GM23338 (cell line): ENCODE measurements at regions not wholly inside any gene's neighbourhood (a gene's known extent, or its start where the extent isn't known, plus 50 kb on each side); places are given as distances from the start of the nearest gene placed in this dataset.
A peak's percentile ranks its signal among the peaks of the same experiment; 100 is the strongest.
"Not testable (repeated sequence)": the region's sequence is repeated elsewhere in the genome, so short reads cannot be mapped to it uniquely, and the experiment has no call there.

Source experiments
- ATAC-seq: fragments of 200-7000 bp; cut with Tn5 transposase; 3 replicates; pipeline ENCODE4 v1.9.1; 2020
- DNase-seq: peaks from one replicate; pipeline ENCODE4 v3.0.0-alpha.2; 2015; ENCODE audit warnings: low spot score
- H2AFZ ChIP-seq: fragments of 200-600 bp; sonication (generic); 2 replicates; pipeline ENCODE4 v1.8.0; 2016; ENCODE audit warnings: antibody characterized with exemption, mild to moderate bottlenecking, moderate library complexity
- H3F3A ChIP-seq: fragments of 200-600 bp; sonication (generic); replicated peaks from 2 replicates; pipeline ENCODE4 v1.8.0; 2017; ENCODE audit warnings: antibody characterized with exemption, mixed run types, low read depth
- H3K27ac ChIP-seq: fragments of 200-600 bp; sonication (generic); 2 replicates; pipeline ENCODE4 v1.6.1; 2016; ENCODE audit warnings: low read depth
- H3K27me3 ChIP-seq: fragments of 200-600 bp; sonication (generic); 2 replicates; pipeline ENCODE4 v1.8.0; 2016; ENCODE audit warnings: mild to moderate bottlenecking, mixed run types, moderate library complexity; ENCODE audit not compliant: insufficient read depth
- H3K36me3 ChIP-seq: fragments of 200-600 bp; sonication (generic); 2 replicates; pipeline ENCODE4 v1.8.0; 2016; ENCODE audit warnings: mild to moderate bottlenecking; ENCODE audit not compliant: insufficient read depth
- H3K4me1 ChIP-seq: fragments of 200-600 bp; sonication (generic); 2 replicates; pipeline ENCODE4 v1.8.0; 2016; ENCODE audit warnings: mild to moderate bottlenecking, moderate library complexity; ENCODE audit not compliant: insufficient read depth
- H3K4me2 ChIP-seq: fragments of 200-600 bp; sonication (generic); 2 replicates; pipeline ENCODE4 v1.7.1; 2017; ENCODE audit warnings: mixed run types
- H3K4me3 ChIP-seq: fragments of 200-600 bp; sonication (generic); 2 replicates; pipeline ENCODE4 v1.6.1; 2016; ENCODE audit warnings: mixed run types
- H3K79me2 ChIP-seq: fragments of 200-600 bp; sonication (generic); replicated peaks from 2 replicates; pipeline ENCODE4 v1.8.0; 2017; ENCODE audit warnings: mild to moderate bottlenecking; ENCODE audit not compliant: insufficient read depth
- H3K9me2 ChIP-seq: fragments of 200-600 bp; sonication (generic); 2 replicates; pipeline ENCODE4 v1.8.0; 2017; ENCODE audit not compliant: insufficient read depth
- H4K20me1 ChIP-seq: fragments of 200-600 bp; sonication (generic); replicated peaks from 2 replicates; pipeline ENCODE4 v1.8.0; 2017; ENCODE audit warnings: mild to moderate bottlenecking; ENCODE audit not compliant: insufficient read depth
- H3K27ac Mint-ChIP-seq: 2 replicates; pipeline ENCODE4 v1.8.0; 2020; ENCODE audit warnings: inconsistent platforms, mild to moderate bottlenecking, moderate library complexity, mixed read lengths
- H3K27me3 Mint-ChIP-seq: 3 replicates; pipeline ENCODE4 v1.8.0; 2022; ENCODE audit warnings: low read depth, mild to moderate bottlenecking, moderate library complexity, mixed read lengths, inconsistent platforms; ENCODE audit not compliant: insufficient read depth, poor library complexity
- H3K36me3 Mint-ChIP-seq: 3 replicates; pipeline ENCODE4 v1.8.0; 2021; ENCODE audit warnings: low read depth, mild to moderate bottlenecking, inconsistent platforms, moderate library complexity, mixed read lengths
- H3K4me1 Mint-ChIP-seq: 3 replicates; pipeline ENCODE4 v1.8.0; 2020; ENCODE audit warnings: mild to moderate bottlenecking, inconsistent platforms, mixed read lengths
- H3K4me3 Mint-ChIP-seq: 3 replicates; pipeline ENCODE4 v1.8.0; 2021; ENCODE audit warnings: moderate library complexity, mild to moderate bottlenecking, inconsistent platforms, mixed read lengths
- H3K9me3 Mint-ChIP-seq: 3 replicates; pipeline ENCODE4 v1.8.0; 2020; ENCODE audit warnings: moderate library complexity, mild to moderate bottlenecking, inconsistent platforms, mixed read lengths
- CREB1 ChIP-seq: fragments of 250-450 bp; sonication (Bioruptor Pico); IDR thresholded peaks from 2 replicates; pipeline ENCODE4 v1.5.0; 2020; ENCODE audit warnings: low read depth, mild to moderate bottlenecking, moderate library complexity
- EZH2 ChIP-seq: fragments of 200-600 bp; sonication (generic); IDR thresholded peaks from one replicate; pipeline ENCODE4 v1.8.0; 2017; ENCODE audit warnings: antibody characterized with exemption, mild to moderate bottlenecking, low read depth; ENCODE audit not compliant: unreplicated experiment
- NANOG ChIP-seq: IDR thresholded peaks from 2 replicates; pipeline ENCODE4 v1.6.1; 2016; ENCODE audit warnings: antibody characterized with exemption, borderline replicate concordance
- POLR2AphosphoS5 ChIP-seq: IDR thresholded peaks from 2 replicates; pipeline ENCODE4 v1.6.1; 2016; ENCODE audit warnings: antibody characterized with exemption, low read depth
- STAT1 ChIP-seq: IDR thresholded peaks from one replicate; pipeline ENCODE4 v1.6.1; 2016; ENCODE audit warnings: antibody characterized with exemption; ENCODE audit not compliant: unreplicated experiment
- ZNF114 ChIP-seq: fragments of 250-450 bp; sonication (Bioruptor Pico); IDR thresholded peaks from 2 replicates; pipeline ENCODE4 v1.5.0; 2020; ENCODE audit warnings: mild to moderate bottlenecking, moderate library complexity
- TF ChIP-seq, protein P1 (sequence below): fragments of 250-450 bp; sonication (Bioruptor Pico); IDR thresholded peaks from 2 replicates; pipeline ENCODE4 v1.5.0; 2020; ENCODE audit warnings: mild to moderate bottlenecking, moderate library complexity
- TF ChIP-seq, protein P2 (sequence below): IDR thresholded peaks from 2 replicates; pipeline ENCODE4 v1.6.1; 2016; ENCODE audit warnings: antibody characterized with exemption
- TF ChIP-seq, protein P3 (sequence below): IDR thresholded peaks from one replicate; pipeline ENCODE4 v1.6.1; 2018; ENCODE audit warnings: antibody characterized with exemption; ENCODE audit not compliant: unreplicated experiment

DNA sequence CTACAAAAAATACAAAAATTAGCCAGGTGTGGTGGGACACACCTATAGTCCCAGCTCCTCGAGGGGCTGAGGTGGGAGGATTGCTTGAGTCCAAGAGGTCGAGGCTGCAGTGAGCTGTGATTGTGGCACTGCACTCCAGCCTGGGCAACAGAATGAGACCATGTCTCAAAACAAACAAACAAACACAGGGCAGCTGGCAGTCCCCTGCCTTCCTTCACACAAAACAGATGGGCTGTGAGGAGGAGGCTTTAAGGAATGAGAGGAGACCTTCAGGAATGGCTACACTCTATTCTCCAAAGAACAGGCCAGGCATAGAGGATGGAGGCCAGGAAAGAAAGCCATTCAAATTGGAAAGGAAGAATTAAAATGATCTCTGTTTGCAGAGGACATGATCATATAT lies 65.6 kb upstream of the MAML3 start (continued):
- TF ChIP-seq STAT1, result no peak

DNA sequence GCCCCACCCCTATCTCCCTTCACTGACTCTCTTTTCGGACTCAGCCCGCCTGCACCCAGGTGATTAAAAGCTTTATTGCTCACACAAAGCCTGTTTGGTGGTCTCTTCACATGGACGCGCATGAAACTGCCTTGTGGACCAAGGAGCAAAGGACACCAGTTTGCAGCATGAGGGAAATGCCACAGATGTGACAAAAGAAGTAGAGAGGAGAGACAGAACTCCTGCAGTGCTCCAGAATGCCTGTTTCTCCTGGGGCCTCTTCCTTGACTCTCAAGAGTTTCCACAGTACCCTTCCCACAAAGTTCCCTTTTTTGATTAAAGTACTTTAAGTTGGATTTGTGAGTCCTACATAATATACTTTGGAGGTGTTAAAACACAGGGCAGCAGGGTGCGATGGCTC lies 65.1 kb upstream of the MAML3 start:
- H3K9me2 ChIP-seq, H3K4me1 Mint-ChIP-seq, H4K20me1 ChIP-seq, H3K4me3 ChIP-seq, H3K27me3 ChIP-seq, H3K27me3 Mint-ChIP-seq, H3K9me3 Mint-ChIP-seq, H3K79me2 ChIP-seq, H3K36me3 Mint-ChIP-seq, H3F3A ChIP-seq, H3K36me3 ChIP-seq: not testable (repeated sequence)
- peaks cover 26% of the 10 kb centered on the region for H3K4me1 ChIP-seq
- TF ChIP-seq, protein P1, sequence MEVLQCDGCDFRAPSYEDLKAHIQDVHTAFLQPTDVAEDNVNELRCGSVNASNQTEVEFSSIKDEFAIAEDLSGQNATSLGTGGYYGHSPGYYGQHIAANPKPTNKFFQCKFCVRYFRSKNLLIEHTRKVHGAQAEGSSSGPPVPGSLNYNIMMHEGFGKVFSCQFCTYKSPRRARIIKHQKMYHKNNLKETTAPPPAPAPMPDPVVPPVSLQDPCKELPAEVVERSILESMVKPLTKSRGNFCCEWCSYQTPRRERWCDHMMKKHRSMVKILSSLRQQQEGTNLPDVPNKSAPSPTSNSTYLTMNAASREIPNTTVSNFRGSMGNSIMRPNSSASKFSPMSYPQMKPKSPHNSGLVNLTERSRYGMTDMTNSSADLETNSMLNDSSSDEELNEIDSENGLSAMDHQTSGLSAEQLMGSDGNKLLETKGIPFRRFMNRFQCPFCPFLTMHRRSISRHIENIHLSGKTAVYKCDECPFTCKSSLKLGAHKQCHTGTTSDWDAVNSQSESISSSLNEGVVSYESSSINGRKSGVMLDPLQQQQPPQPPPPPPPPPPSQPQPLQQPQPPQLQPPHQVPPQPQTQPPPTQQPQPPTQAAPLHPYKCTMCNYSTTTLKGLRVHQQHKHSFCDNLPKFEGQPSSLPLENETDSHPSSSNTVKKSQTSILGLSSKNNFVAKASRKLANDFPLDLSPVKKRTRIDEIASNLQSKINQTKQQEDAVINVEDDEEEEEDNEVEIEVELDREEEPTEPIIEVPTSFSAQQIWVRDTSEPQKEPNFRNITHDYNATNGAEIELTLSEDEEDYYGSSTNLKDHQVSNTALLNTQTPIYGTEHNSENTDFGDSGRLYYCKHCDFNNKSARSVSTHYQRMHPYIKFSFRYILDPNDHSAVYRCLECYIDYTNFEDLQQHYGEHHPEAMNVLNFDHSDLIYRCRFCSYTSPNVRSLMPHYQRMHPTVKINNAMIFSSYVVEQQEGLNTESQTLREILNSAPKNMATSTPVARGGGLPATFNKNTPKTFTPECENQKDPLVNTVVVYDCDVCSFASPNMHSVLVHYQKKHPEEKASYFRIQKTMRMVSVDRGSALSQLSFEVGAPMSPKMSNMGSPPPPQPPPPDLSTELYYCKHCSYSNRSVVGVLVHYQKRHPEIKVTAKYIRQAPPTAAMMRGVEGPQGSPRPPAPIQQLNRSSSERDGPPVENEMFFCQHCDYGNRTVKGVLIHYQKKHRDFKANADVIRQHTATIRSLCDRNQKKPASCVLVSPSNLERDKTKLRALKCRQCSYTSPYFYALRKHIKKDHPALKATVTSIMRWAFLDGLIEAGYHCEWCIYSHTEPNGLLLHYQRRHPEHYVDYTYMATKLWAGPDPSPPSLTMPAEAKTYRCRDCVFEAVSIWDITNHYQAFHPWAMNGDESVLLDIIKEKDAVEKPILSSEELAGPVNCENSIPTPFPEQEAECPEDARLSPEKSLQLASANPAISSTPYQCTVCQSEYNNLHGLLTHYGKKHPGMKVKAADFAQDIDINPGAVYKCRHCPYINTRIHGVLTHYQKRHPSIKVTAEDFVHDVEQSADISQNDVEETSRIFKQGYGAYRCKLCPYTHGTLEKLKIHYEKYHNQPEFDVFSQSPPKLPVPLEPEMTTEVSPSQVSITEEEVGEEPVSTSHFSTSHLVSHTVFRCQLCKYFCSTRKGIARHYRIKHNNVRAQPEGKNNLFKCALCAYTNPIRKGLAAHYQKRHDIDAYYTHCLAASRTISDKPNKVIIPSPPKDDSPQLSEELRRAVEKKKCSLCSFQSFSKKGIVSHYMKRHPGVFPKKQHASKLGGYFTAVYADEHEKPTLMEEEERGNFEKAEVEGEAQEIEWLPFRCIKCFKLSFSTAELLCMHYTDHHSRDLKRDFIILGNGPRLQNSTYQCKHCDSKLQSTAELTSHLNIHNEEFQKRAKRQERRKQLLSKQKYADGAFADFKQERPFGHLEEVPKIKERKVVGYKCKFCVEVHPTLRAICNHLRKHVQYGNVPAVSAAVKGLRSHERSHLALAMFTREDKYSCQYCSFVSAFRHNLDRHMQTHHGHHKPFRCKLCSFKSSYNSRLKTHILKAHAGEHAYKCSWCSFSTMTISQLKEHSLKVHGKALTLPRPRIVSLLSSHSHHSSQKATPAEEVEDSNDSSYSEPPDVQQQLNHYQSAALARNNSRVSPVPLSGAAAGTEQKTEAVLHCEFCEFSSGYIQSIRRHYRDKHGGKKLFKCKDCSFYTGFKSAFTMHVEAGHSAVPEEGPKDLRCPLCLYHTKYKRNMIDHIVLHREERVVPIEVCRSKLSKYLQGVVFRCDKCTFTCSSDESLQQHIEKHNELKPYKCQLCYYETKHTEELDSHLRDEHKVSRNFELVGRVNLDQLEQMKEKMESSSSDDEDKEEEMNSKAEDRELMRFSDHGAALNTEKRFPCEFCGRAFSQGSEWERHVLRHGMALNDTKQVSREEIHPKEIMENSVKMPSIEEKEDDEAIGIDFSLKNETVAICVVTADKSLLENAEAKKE (CRISPR knock-in tag), result peak; percentile 40; the same call in 1 of the 2 replicates
- peak overlapping the region; percentile 79 for H3K27ac ChIP-seq
- H3K27ac Mint-ChIP-seq, result peak overlapping the region; percentile 87
- ATAC-seq, result peak; percentile 82
- H2AFZ ChIP-seq, result peak overlapping the region; percentile 44; the same call in 1 of the 2 replicates
- peak overlapping the region; percentile 2; the same call in 1 of the 3 replicates for H3K4me3 Mint-ChIP-seq
- H3K4me2 ChIP-seq, result peak overlapping the region; percentile 62; the same call in 1 of the 2 replicates
- peak; percentile 50 for DNase-seq

DNA sequence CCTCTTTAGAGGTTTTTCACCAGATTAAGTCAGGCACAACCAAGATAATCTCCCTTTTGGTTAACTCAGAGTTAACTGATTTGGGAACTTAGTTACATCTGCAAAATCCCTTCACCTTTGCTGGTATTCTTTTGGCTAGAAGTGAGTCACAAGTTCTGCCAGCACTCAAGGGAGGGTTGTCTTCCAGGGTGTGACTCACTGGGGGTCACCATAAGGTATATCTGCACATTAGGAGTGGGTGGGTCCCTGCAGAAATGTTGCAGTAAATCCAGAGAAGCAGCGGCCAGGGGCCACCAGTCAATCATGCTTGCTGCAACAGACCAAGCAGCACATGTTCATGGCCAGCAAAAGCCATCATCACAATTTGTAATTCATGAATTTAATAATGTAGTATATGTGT lies 59.8 kb upstream of the MAML3 start:
- no peak for ATAC-seq
- peaks cover 14% of the 10 kb centered on the region; the same call in 1 of the 2 replicates for H3K9me2 ChIP-seq
- no peaks in the 10 kb centered on the region for H3K36me3 ChIP-seq
- H4K20me1 ChIP-seq, result no peaks in the 10 kb centered on the region
- no peaks in the 10 kb centered on the region; the same call in 2 of the 3 replicates for H3K9me3 Mint-ChIP-seq
- H3K27me3 ChIP-seq, result no peaks in the 10 kb centered on the region
- H3K4me3 Mint-ChIP-seq, result no peak overlapping the region
- peak overlapping the region; percentile 38 for H2AFZ ChIP-seq
- H3K27me3 Mint-ChIP-seq, result peaks cover 4% of the 10 kb centered on the region
- no peaks in the 10 kb centered on the region for H3K79me2 ChIP-seq
- H3K27ac ChIP-seq, result no peak overlapping the region
- H3K4me1 Mint-ChIP-seq, result peaks cover 18% of the 10 kb centered on the region
- H3K4me3 ChIP-seq, result no peak overlapping the region
- no peak overlapping the region for H3K27ac Mint-ChIP-seq
- no peaks in the 10 kb centered on the region for H3K36me3 Mint-ChIP-seq
- DNase-seq, result no peak
- H3K4me1 ChIP-seq, result peaks cover 27% of the 10 kb centered on the region
- H3F3A ChIP-seq, result no peaks in the 10 kb centered on the region
- no peak overlapping the region for H3K4me2 ChIP-seq
- TF ChIP-seq NANOG (no peak), EZH2 (no peak), CREB1 (CRISPR knock-in tag) (no peak), ZNF114 (CRISPR knock-in tag) (no peak), POLR2AphosphoS5 (no peak), STAT1 (no peak)
- TF ChIP-seq, protein P2, sequence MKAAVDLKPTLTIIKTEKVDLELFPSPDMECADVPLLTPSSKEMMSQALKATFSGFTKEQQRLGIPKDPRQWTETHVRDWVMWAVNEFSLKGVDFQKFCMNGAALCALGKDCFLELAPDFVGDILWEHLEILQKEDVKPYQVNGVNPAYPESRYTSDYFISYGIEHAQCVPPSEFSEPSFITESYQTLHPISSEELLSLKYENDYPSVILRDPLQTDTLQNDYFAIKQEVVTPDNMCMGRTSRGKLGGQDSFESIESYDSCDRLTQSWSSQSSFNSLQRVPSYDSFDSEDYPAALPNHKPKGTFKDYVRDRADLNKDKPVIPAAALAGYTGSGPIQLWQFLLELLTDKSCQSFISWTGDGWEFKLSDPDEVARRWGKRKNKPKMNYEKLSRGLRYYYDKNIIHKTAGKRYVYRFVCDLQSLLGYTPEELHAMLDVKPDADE, result no peak
- TF ChIP-seq, protein P3, sequence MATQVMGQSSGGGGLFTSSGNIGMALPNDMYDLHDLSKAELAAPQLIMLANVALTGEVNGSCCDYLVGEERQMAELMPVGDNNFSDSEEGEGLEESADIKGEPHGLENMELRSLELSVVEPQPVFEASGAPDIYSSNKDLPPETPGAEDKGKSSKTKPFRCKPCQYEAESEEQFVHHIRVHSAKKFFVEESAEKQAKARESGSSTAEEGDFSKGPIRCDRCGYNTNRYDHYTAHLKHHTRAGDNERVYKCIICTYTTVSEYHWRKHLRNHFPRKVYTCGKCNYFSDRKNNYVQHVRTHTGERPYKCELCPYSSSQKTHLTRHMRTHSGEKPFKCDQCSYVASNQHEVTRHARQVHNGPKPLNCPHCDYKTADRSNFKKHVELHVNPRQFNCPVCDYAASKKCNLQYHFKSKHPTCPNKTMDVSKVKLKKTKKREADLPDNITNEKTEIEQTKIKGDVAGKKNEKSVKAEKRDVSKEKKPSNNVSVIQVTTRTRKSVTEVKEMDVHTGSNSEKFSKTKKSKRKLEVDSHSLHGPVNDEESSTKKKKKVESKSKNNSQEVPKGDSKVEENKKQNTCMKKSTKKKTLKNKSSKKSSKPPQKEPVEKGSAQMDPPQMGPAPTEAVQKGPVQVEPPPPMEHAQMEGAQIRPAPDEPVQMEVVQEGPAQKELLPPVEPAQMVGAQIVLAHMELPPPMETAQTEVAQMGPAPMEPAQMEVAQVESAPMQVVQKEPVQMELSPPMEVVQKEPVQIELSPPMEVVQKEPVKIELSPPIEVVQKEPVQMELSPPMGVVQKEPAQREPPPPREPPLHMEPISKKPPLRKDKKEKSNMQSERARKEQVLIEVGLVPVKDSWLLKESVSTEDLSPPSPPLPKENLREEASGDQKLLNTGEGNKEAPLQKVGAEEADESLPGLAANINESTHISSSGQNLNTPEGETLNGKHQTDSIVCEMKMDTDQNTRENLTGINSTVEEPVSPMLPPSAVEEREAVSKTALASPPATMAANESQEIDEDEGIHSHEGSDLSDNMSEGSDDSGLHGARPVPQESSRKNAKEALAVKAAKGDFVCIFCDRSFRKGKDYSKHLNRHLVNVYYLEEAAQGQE, result no peak
